ELF-1 (cell line): ENCODE measurements at regions not wholly inside any gene's neighbourhood (a gene's known extent, or its start where the extent isn't known, plus 50 kb on each side); places are given as distances from the start of the nearest gene placed in this dataset.
"Not testable (repeated sequence)": the region's sequence is repeated elsewhere in the genome, so short reads cannot be mapped to it uniquely, and the experiment has no call there.

Source experiments
- DNase-seq: peaks from one replicate; pipeline ENCODE4 v3.0.0-alpha.2; 2016; ENCODE audit warnings: low read depth, low spot score

DNA sequence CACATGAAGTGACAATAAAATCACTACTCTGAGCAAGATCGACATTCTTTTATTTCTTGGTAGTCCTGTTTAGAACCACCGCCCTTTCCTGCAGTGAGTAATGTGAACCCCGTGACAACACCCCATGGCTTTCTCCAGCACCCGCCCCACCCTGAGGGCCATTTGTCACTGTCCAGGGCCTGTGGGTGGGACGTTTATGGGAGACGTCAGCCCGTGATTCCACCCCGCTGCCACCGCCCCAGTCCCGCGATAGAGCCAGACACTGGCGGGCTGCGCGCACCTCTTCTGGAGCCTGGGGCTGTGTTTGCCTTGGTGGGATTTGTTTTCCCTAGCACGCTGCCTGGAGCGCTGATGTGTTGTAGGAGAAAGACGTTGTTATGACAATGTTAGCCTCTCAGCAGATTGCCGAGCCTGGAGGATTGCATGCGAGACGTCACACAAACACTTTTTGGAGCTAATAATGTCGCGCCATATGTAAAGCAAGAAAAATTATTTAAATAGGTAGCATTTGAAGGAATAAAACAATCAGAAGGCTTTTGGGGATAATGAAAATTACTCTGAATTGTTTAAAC is 263.7 kb downstream of the TEX29 start:
- DNase-seq = peak; percentile 69

DNA sequence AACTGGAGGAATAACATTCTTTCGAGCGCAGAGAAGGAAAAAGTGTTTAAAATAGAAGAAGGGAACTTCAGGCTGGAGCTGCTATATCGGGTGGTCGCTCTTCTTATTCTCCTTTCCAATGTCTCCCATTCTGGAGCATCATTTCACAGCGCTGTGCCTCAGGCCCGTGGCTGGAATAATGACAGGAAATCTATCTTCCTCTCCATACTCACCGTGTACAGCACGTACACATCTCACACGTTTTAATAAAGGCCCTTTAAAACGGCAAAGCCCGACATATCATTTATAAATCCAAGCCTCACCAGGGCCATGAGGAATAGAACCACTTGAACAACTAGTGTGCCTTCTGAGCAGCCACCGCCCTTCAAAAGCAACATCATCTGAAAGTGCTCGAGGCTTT is 264.4 kb downstream of the TEX29 start:
- DNase-seq = no peak

DNA sequence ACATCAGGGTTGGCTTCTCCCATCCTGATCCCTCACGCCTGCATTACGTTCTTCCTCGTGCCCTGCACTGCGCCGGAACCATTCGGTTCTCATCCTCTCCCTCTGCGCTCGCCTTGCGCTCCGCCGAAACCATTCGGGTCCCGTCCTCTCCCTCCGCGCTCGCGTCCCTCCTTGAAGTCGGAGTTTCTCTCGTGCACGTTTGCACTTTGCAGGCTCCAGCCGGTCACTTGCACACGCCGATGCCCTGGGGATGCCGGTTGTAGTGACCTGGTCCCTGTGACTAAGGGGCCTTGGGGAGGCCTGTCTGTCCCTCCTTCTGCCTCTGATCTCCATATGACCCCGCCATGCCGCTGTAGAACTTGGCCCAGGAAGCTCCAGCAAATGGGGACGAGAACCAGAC is 265.8 kb downstream of the TEX29 start:
- DNase-seq = no peak

DNA sequence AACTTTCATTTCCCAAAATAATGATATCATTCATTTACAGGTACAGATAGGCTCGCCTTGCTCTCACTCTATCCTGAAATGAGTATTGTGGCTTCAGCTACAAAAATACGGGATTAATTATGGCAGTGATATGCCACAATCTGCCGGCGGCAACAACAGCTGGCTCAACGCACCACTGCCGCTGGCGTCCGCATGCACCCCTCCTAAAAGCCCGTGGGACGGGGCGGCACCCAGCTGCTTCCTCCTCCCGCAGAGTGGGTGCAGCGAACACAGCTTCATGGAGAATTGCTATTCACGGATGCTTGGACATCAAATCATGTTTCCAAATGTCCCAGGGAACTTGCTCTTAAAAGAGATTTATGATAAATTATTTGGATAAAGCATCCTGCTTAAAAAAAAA is 266.8 kb downstream of the TEX29 start:
- DNase-seq = no peak

DNA sequence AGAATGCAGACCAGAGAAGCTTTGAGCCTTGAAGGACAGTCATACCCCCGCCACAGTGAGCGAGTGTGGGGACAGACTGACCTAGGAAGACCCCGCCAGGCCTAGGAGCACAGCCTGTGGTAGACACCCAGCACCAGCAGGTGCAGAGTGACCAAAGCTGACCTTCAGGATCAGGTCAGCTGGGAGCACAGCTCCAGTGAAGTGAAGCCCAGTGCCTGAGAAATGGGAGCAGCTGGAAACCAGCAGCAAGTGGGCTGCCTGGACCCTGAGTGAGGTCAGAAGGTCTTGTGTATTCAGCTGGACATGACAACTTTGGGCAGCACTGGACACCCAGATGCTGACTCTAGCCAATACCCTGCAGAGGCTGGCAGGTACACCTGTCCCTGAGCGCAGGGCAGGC is 268.9 kb downstream of the TEX29 start:
- DNase-seq = no peak

DNA sequence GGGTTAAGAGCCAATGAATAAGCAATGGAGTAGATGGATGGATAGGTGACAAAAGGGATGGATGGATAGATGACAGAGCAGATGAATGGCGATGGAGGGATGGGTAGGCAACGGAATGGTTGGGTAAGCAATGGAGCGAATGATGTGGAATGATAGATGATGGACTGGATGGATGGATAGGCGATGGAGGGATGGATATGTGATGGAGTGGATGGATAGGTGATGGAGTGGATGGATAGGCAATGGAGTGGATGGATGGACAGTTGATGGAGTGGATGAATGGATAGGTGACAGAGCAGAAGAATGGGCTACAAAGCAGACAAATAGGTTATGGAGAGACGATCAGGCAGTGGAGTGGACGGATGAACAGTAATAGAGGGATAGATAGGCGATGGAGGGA is 269.6 kb downstream of the TEX29 start:
- DNase-seq = no peak

DNA sequence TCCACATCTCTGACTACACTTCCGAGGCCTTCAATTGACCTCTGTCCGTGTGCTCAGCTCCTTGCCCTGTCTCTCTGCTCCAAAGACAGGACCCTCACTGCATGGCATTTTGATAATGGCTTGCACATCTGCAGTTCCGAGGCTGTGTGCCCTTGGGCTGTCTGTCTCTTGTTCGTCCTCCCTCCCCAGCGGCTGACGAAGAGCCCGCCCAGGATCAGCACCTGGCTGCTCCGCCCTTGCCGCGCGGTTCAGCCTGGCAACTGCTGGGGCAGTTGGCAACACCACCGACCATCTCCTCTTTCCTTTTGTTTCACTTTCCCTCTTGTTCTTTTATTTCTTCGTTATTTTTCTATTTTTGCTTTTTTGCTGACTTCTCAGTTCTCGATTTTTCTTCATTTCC is 270.4 kb downstream of the TEX29 start:
- no peak for DNase-seq

DNA sequence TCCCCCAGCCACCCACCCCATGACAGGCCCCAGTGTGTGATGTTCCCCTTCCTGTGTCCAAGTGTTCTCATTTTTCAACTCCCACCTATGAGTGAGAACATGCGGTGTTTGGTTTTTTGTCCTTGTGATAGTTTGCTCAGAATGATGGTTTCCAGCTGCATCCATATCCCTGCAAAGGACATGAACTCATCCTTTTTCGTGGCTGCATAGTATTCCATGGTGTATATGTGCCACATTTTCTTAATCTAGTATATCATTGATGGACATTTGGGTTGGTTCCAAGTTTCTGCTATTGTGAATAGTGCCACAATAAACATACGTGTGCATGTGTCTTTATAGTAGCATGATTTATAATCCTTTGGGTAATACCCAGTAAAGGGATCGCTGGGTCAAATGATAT is 273.0 kb downstream of the TEX29 start:
- DNase-seq = not testable (repeated sequence)

DNA sequence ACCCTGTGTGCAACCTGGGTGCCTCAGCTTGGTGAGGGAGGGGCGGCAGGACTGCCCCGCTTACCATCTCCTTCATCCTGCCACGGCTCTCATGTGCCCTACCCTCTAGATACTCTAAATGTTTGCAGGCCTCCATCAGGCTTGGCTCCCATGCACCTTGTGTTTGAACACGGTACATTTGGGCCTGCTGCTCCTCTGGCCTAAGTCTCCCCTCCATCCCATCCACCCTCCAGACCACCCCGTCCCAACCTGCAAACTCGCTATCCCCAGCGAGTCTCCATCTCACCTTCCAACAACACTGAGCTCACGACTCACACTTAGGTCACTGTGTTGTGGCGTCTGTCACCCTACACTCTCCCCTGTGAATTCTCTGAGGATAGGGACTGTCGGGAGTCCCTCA is 274.2 kb downstream of the TEX29 start:
- no peak for DNase-seq

DNA sequence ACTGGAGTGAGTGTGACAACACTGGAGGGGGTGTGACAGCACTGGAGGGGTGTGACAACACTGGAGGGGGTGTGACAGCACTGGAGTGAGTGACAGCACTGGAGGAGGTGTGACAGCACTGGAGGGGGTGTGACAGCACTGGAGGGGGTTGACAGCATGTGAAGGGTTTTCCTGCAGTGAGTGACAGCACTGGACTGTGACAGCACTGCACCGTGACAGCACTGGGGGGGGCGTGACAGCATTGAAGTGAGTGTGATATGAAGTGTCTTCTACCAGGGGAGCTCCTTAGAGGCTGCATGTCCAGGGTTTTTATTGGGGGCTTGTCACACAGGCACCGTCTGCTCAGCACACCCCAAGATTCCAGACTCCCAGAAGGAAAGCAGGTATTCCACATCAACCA is 274.8 kb downstream of the TEX29 start:
- no peak for DNase-seq

DNA sequence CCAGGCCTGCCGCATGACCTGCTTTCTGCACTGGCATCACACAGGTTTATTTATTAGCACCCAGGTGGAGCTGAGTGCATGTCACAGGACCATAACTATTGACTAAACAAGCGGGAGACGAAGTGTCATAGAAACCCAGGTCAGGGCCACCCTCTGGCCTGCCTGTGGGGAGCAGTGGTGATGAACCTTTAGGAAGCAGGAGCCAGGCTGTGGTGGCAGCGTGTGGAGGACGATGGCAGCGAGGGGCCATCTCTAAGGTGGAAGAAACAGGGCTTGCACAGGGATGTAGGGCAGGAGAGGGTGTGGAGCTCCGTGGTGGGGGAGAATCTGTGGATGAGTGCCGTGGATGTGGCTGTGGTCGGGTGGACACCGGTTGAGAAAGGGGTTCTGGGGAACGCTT is 275.3 kb downstream of the TEX29 start:
- DNase-seq = no peak

DNA sequence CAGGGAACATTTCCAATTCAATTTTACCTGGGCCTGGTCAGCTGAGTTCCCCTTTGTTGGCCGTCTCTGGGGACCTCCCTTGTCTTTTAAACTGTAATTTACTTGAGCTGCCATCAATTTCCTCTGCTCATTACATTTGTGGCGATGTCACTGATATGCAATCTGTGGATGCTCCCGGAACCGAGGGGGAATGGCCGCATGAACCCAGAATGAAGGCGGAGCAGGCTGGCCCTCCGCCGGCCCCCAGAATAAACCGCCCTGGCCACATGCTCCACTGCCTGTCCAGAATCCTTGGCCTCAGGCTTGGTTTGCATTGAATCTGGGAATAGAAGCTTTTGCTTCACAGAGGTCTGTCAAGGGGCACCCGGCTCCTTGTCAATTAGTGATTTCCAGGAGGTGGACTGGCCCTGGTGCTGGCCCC is 276.8 kb downstream of the TEX29 start:
- peak; percentile 61 for DNase-seq

DNA sequence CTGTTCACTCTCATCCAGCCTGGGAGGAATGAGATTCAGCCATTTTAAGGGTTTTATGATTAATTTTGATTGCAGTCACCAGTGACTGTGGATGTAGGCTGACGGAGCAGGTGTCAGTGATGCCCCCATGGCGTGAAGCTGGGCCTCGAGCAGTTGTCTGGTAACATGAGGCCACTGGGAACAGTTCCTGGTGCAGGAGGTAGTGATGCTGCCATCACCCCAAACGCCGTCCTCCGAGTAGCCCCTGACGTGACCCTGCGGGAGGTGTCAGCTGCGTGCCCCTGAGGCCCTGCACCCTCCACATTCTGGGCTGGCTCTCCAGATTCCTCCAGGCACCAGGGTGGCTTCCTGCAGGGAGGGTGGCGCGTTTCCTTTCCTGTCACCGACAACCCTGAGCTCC is 277.2 kb downstream of the TEX29 start:
- DNase-seq = no peak

DNA sequence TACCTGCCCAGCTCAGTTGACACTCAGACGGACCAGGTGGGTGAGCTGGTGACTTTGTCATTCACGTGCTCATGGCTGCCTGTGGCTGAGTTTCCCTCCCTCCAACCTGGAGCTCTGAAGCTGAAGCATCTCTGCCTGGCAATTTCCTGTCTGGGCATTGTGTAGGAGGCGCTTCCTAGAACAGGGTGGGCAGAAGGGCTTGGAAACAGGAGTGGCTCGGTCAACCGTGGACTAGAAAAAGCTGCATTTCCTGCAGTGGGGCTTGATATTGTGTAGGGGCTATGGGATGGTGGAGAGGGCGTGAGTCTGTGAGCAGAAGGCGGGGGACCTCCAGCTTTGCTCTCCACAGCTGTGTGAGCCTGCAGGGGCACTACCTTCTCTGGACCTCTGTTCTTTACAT is 278.3 kb downstream of the TEX29 start:
- no peak for DNase-seq

DNA sequence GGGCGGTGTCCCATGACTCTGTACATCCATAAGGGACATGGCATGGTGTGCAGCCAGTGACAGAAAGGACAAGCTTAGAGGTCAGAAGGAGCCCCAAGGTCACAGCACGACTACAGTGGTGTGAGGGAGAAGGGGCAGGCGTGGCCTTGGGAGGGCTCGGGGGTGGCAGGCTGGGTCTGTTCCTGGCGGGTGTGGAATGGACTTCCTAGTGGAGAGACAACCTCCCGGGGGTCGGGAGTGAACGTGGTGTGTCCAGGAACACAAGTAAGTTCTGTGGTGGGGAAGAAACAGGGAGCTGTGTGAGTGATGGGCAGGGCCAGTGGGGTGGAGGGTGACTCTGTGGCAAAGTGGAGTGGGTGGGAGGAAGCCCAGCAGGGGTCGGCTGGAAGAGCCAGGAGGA is 279.3 kb downstream of the TEX29 start:
- DNase-seq = no peak

DNA sequence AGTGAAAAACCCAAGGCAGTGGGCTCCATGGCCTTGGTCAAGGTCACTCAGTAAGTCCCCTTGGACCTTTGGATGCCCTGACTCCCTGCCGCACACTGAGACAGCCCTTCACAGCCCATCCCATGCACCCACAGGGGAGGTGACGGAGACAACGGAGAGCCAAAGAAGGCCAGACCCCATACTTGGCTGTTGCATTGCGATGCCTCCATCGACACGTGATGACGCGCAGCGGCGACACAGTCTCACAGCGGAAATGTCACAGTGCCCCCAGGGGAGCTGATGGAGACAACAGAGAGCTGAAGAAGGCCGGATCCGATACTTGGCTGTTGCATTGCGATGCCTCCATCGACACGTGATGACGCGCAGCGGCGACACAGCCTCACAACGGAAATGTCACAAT is 282.4 kb downstream of the TEX29 start:
- no peak for DNase-seq

DNA sequence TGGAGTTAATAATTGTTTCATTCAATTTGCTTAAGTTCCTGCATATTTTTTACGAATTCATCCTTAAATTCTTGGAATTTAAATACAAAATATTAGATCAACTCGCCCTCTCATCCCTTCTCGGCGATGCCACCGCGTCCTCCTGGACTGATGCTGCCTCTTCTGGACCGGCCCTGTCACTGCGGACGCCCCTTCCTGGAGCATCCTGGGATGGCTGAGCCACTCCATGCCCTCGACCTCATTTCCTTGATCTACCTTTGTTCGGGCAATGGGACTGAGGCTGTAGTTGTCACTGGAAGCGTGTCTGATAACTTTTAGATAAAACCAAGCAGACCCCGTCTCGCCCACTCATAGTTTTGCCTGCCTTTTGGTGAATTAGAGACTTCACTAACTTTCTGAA is 283.7 kb downstream of the TEX29 start:
- no peak for DNase-seq

DNA sequence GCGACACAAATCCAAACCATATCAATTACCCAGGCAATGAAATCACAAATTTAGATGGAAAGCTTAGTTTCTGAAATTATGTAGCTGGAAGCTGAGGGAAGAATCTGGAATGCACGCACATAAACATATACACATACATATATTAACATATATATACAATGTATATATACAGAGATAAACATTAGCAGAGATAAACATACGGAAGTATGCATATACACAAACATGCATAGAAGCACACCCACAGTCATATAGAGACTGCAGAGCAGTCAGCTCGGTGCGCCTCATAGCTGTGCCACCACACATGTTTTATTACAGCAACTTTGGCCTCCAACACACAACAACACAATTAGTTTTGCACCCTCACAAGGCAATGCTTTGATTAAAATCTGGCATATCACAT is 288.1 kb downstream of the TEX29 start:
- no peak for DNase-seq

DNA sequence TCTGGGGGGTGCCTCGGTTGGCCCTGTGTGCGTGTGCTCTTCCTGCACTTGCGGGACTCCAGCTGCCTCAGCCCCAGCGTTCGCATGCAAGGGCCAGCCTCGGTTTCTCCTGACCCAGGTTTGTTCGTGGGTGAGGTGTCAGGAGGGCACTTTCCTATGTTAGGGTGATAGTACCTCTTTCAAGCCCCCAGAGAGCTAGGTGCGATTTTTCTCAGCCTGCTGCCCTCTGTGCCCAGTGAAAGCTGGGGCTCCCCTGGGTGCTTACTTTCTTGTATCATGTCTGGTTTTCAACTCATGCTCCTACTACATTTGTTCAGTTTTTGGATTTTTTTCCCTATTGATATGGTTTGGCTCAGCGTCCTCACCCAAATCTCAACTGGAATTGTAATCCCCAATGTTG is 289.2 kb downstream of the TEX29 start:
- no peak for DNase-seq

DNA sequence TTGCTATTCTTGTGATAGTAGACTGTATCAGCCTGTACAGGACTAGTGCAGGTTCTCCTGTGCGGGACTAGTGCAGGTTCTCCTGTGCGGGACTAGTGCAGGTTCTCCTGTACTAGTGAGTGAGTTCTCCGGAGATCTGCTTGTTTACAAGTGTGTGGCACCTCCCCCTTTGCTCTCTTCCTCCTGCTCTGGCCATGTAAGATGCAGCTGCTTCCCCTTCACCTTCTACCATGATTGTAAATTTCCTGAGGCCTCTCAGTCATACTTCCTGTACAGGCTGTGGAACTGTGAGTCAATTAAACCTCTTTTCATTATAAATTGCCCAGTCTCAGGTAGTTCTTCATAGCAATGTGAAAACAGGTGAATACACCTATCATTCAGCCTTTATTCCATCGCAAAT is 289.6 kb downstream of the TEX29 start:
- no peak for DNase-seq

DNA sequence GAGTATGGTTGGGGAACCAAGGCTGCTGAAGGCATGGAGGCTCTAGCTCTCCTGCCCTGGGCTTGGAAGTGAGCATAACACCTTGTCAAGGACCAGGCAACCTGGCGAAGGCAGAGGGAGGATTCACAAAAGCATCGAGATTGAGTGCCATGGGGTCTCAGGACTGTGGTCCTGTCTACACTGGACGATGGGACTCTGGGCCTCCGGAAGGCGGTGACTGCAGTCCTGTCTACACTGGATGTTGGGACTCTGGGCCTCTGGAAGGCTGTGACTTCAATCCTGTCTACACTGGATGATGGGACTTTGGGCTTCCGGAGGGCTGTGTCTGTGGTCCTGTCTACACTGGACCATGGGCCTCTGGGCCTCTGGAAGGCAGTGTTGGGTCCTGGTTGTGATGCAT is 290.4 kb downstream of the TEX29 start:
- no peak for DNase-seq

DNA sequence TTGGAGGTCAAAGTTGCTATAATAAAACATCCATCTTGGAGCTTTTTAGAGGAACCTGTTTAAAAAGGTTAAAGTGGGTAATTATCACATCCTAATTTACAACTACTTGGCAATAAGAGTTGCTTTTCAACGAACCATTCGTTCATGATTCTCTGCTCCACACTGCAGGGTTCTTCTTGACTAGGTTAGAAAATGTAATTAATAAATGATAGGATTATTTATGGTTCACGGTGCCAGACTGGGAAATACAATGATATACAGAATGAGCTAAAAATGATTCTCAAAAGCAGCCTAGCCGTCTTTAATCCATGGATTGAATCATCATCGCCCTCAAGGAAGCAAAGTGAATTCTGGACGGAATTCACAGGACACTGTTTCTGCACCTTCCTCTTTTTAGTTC is 291.2 kb downstream of the TEX29 start:
- no peak for DNase-seq

DNA sequence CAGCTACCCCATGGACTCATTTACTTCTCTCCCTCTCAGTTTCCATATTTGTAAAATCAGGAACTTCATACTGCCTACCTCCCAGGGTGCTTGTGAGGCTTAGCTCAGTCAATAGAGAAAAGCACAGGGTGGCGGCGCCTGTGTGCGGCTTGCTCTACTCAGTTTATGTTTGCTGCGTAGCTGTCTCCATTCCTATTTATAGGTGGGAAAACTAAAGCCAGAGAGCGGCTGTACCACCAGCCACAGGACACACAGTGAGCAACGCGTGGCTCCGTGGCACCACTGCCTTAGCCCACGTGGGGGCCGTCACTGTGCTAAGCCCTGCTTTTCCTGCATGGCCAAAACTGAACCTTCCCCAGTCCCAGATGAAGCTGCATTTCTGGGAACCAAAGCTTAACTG is 292.4 kb downstream of the TEX29 start:
- DNase-seq = no peak

DNA sequence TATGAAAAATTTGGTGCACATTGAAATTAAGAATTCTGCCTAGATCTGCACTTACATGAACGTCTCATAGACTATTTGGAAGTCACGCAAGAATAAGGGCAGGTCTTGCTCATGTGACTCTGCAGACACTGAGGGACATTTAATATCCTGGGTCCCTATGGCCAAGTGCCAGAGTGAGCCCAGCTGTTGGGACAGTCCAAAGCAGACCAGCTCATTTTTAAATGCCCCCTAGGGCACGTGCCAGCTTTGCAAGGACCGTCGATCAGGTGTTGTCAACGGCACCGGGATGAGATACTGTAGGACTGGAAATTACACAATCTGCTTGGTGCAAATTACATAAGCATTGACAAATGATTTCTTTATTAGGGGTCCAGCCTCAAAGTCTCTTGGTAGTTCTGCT is 293.6 kb downstream of the TEX29 start:
- no peak for DNase-seq

DNA sequence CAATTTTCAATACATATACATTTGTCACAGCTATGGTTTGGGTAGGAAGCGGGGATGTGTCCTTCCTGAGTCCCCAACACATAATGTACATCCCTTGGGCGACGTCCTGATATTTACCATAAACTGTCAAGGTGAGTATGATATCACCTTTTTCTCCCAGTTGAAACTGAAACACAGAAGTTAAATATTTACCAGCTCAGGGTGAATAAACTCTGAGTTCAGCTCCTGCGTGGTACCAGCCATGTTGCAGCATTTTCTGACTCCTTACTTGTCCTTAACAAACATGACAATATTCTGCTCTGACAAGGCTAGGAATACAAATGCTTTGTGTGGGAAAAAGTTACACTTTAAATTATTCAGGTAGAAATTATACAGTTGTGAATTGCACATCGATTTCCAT is 294.2 kb downstream of the TEX29 start:
- no peak for DNase-seq
